ENCODE measurements at regions not wholly inside any gene's neighbourhood (a gene's known extent, or its start where the extent isn't known, plus 50 kb on each side); places are given as distances from the start of the nearest gene placed in this dataset.
"Not testable (repeated sequence)": the region's sequence is repeated elsewhere in the genome, so short reads cannot be mapped to it uniquely, and the experiment has no call there.

- ChIA-PET POLR2A (no interaction called here), CTCF (no interaction called here)
- H3K27ac ChIP-seq (ENCODE audit: low read depth, low read length) = no peak overlapping the region
- H3K27me3 ChIP-seq (ENCODE audit: control insufficient read depth, insufficient read depth, low read length) = no peaks in the 10 kb centered on the region
- no peaks in the 10 kb centered on the region for H3K9me3 ChIP-seq (ENCODE audit: control insufficient read depth, insufficient read depth, low read length)
- H3K4me3 ChIP-seq (ENCODE audit: low read depth, low read length) = no peak overlapping the region
- TF ChIP-seq, protein P1, sequence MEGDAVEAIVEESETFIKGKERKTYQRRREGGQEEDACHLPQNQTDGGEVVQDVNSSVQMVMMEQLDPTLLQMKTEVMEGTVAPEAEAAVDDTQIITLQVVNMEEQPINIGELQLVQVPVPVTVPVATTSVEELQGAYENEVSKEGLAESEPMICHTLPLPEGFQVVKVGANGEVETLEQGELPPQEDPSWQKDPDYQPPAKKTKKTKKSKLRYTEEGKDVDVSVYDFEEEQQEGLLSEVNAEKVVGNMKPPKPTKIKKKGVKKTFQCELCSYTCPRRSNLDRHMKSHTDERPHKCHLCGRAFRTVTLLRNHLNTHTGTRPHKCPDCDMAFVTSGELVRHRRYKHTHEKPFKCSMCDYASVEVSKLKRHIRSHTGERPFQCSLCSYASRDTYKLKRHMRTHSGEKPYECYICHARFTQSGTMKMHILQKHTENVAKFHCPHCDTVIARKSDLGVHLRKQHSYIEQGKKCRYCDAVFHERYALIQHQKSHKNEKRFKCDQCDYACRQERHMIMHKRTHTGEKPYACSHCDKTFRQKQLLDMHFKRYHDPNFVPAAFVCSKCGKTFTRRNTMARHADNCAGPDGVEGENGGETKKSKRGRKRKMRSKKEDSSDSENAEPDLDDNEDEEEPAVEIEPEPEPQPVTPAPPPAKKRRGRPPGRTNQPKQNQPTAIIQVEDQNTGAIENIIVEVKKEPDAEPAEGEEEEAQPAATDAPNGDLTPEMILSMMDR (IDR thresholded peaks at IDR 0.05; ENCODE audit: low read depth, low read length) = no peak
- DNase-seq (ENCODE audit: low read depth, low spot score) = no peak
Measured at GRCh38 chr4:3936184-3936583, 170.0 kb downstream of the ADRA2C start.

DNA sequence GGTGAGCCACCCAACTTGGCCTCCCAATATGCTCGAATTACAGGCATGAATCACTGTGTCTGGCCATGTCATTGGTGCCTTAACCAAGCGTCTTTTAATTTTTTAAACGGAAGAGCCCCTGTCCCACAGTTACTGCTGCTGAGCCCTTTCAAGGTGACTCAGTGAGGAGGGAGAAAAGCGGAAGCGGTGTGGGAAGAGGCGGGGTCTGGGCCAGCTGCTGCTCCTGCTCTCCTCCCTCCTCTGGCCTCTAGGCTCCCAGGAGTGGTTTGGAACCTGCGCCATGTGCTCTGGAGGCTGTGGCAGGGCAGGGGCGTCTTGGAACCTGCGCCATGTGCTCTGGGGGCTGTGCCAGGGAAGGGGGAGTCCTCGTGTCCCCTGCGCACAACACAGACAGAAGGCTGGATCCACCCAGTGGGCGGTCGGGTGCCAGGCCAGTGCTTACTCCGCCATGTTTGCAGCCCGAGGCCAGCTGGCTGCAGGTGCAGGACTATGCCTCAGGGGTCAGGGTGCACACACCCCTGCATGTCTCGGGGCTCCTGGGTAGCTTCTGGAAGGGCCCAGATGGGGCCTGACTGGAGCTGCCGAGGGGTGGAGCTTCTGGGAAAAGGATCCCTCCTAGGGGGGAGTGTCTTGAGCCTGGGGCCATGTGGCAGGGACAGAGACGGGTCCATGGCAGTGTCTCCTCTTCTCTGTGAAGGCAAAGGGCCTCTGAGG, 171.8 kb downstream of the ADRA2C start:
- H3K9me3 ChIP-seq (ENCODE audit: control insufficient read depth, insufficient read depth, low read length); POLR2A ChIA-PET; H3K4me3 ChIP-seq (ENCODE audit: low read depth, low read length); DNase-seq (ENCODE audit: low read depth, low spot score); H3K27ac ChIP-seq (ENCODE audit: low read depth, low read length); H3K27me3 ChIP-seq (ENCODE audit: control insufficient read depth, insufficient read depth, low read length): not testable (repeated sequence)
- CTCF ChIA-PET = interaction anchor here (0.7 kb wide), 1 partner anchor 96 kb away, joined by 3 read pairs; no protein-coding TSS in a partner anchor

DNA sequence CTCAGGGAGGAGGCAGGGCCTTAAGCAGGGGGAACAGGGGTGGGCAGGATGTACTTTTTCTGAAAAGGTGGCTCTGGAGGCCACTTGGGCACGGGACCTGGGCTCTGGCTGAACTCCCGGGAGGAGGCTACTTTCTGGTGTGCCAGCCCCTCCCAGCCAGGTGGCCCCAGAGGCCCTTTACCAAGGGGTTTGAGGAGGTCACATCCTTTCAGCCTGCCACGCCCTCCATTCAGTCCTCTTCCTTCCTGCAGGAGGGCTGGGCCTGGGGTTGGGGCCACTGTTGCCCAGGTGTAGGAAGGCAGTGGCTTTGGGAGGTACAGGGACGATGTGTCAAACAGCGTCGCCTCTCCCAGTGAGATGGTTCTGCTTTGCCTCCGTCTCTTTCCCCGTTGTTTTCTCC, 172.5 kb downstream of the ADRA2C start:
- DNase-seq (ENCODE audit: low read depth, low spot score); H3K9me3 ChIP-seq (ENCODE audit: control insufficient read depth, insufficient read depth, low read length); H3K27ac ChIP-seq (ENCODE audit: low read depth, low read length); POLR2A ChIA-PET; H3K27me3 ChIP-seq (ENCODE audit: control insufficient read depth, insufficient read depth, low read length); H3K4me3 ChIP-seq (ENCODE audit: low read depth, low read length): not testable (repeated sequence)
- CTCF ChIA-PET = interaction anchor here (1.2 kb wide), 1 partner anchor 458 kb away, joined by 3 read pairs; no protein-coding TSS in a partner anchor

- H3K27ac ChIP-seq (ENCODE audit: low read depth, low read length); H3K4me3 ChIP-seq (ENCODE audit: low read depth, low read length); POLR2A ChIA-PET; H3K9me3 ChIP-seq (ENCODE audit: control insufficient read depth, insufficient read depth, low read length); DNase-seq (ENCODE audit: low read depth, low spot score); H3K27me3 ChIP-seq (ENCODE audit: control insufficient read depth, insufficient read depth, low read length): not testable (repeated sequence)
- CTCF ChIA-PET = interaction anchor here (0.8 to 1.2 kb wide), 2 partner anchors 47 to 460 kb away, joined by 3 read pairs; no protein-coding TSS in a partner anchor
Measured at GRCh38 chr4:3939954-3940591, 173.9 kb downstream of the ADRA2C start.

DNA sequence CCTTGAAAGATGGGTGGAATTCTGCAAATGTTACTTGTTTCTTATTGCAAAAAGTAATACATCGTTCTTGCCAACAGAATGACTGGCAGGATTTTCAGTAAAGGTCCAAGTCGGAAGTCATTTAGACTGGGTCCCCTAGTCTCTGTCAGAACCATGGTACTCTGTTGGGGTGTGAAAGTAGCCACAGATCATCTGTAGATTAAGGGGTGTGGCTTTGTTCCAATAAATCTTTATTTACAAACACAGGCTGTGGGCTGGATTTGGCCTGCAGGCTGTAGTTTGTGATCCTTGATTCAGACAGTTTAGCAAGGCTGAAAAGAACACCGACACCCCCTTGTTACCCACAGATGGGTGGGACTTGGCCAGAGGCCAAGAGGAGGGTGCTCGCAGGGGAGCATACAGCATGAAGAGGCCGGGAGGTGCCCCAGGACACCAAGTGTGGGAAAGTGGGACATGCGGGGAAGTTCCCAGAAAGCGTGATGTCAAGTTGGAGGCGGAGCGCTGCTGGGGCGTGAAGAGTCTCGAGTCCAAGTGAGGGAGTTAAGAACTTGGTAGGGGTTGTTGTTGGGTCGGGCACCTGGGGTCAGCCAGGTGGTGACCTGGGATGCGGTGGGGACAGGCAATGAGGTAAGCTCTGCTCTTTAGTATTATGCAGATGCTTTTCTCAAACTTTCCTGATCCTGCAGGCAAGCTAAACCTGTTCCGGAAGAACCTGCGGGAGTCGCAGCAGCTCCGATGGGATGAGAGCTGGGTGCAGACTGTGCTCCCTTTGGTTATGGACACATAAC, 175.7 kb downstream of the ADRA2C start:
- H3K27ac ChIP-seq (ENCODE audit: low read depth, low read length); POLR2A ChIA-PET; DNase-seq (ENCODE audit: low read depth, low spot score); H3K9me3 ChIP-seq (ENCODE audit: control insufficient read depth, insufficient read depth, low read length); H3K4me3 ChIP-seq (ENCODE audit: low read depth, low read length); H3K27me3 ChIP-seq (ENCODE audit: control insufficient read depth, insufficient read depth, low read length): not testable (repeated sequence)
- CTCF ChIA-PET = interaction anchor here (0.6 to 1.6 kb wide), 9 partner anchors 10 to 1521 kb away, joined by 3 to 10 read pairs (median 5); no protein-coding TSS in a partner anchor

- H3K27me3 ChIP-seq (ENCODE audit: control insufficient read depth, insufficient read depth, low read length); H3K9me3 ChIP-seq (ENCODE audit: control insufficient read depth, insufficient read depth, low read length); H3K4me3 ChIP-seq (ENCODE audit: low read depth, low read length); H3K27ac ChIP-seq (ENCODE audit: low read depth, low read length); POLR2A ChIA-PET; DNase-seq (ENCODE audit: low read depth, low spot score): not testable (repeated sequence)
- CTCF ChIA-PET = interaction anchor here (0.6 to 1.6 kb wide), 9 partner anchors 11 to 462 kb away, joined by 3 to 10 read pairs (median 3); no protein-coding TSS in a partner anchor
- TF ChIP-seq, protein P1 (IDR thresholded peaks at IDR 0.05; ENCODE audit: low read depth, low read length) = peak; percentile 55
Measured at GRCh38 chr4:3942569-3942971, 176.4 kb downstream of the ADRA2C start.

DNA sequence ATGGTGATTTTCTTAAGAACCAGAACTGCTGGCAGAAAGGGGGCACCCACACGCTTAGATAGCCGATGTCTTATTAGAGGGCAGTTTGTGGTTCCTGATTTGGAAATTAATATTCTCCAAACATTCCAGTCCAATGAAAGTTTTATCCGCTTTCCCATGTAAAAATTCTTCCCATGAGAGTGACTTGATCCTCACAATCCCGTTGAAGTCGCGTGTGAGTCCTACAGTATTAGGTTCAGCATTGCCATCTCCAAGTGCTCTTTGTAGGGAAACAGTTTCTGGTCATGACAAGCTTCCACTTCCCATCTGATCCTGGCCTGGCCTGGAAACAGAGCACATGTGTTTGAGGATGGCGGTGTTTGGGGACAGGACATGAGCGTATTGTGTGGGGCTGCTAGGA, 176.9 kb downstream of the ADRA2C start:
- H3K27me3 ChIP-seq (ENCODE audit: control insufficient read depth, insufficient read depth, low read length); H3K9me3 ChIP-seq (ENCODE audit: control insufficient read depth, insufficient read depth, low read length); H3K27ac ChIP-seq (ENCODE audit: low read depth, low read length); DNase-seq (ENCODE audit: low read depth, low spot score); H3K4me3 ChIP-seq (ENCODE audit: low read depth, low read length): not testable (repeated sequence)
- CTCF ChIA-PET = interaction anchor here (0.6 to 1.6 kb wide), 8 partner anchors 11 to 196 kb away, joined by 3 to 10 read pairs (median 4); no protein-coding TSS in a partner anchor
- POLR2A ChIA-PET = interaction anchor here (0.6 kb wide), 2 partner anchors 98 to 411 kb away, joined by 3 read pairs; partner anchors contain the start of gene LRPAP1

Measured in AG04450 (cell line).